HG03469 (cell line): ENCODE measurements at regions not wholly inside any gene's neighbourhood (a gene's known extent, or its start where the extent isn't known, plus 50 kb on each side); places are given as distances from the start of the nearest gene placed in this dataset.
A peak's percentile ranks its signal among the peaks of the same experiment; 100 is the strongest.
"Not testable (repeated sequence)": the region's sequence is repeated elsewhere in the genome, so short reads cannot be mapped to it uniquely, and the experiment has no call there.

Experiments
- ATAC-seq: cut with Tn5 transposase; IDR thresholded peaks from one replicate; pipeline ENCODE4 v1.9.1; 2021; ENCODE audit warnings: mild to moderate bottlenecking, moderate library complexity, moderate number of reproducible peaks; ENCODE audit not compliant: unreplicated experiment

DNA sequence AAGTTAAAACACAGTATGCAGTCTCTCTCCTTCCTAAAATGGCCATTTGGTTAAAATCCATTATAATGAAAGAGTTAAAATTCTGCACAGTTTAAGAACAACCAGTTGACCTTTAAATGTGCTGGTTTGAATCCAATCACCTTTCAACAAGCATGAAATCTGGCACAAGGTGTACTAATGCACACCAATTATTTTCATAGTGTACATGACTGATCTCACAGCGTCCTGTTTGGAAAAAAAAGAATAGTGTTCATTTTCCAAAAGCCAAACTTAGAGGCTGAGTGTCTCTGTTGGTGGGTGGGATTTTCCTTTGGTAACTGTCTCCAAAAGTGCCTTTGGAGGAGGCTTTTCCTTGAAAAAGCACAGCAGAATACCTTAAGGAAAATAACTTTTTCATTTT lies 180.6 kb downstream of the DEPDC1B start:
- no peak for ATAC-seq

DNA sequence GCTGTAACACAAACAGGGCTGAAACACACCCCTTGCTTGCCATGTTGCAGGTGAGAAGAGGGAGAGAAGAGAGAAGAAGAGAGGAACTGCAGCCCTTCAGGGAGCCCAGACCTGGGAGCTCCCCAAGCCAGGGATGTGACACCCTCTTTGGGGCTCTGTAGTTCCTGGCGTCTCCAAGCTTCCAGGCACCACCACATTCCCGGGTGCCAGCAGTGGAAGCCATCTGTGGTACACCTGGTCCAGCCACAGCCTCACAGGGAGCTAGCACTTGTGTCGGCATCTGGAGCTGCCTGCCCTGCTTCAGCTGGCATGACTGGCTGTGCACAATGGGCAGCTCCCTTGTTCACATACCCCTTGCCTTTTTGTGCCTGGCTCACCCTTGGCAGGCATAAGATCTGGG lies 182.1 kb downstream of the DEPDC1B start:
- no peak for ATAC-seq

GRCh38 chr5:60517094-60517694 lies 182.8 kb downstream of the DEPDC1B start:
- no peak for ATAC-seq

GRCh38 chr5:60516688-60517087 lies 183.3 kb downstream of the DEPDC1B start:
- ATAC-seq: no peak

GRCh38 chr5:60514152-60514551 lies 185.8 kb downstream of the DEPDC1B start:
- no peak for ATAC-seq

GRCh38 chr5:60512117-60512516 lies 187.8 kb downstream of the DEPDC1B start:
- no peak for ATAC-seq

DNA sequence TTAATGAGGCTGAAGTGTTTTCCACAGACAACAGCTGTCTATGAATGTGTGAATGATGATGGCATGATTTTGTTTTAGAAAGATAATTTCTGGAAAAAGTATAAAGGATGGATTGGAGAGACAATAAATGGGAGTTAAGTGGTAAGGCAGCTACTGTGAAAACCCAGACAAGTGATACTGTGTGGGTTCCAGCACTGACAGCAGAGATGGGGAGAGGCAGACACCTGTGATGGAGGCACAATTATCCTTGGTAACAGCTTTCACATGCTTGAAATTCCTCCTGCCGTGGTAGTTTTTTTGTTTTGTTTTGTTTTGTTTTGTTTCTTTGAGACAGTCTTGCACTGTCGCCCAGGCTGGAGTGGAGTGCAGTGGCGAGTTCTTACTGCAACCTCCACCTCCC lies 189.3 kb downstream of the DEPDC1B start:
- no peak for ATAC-seq

DNA sequence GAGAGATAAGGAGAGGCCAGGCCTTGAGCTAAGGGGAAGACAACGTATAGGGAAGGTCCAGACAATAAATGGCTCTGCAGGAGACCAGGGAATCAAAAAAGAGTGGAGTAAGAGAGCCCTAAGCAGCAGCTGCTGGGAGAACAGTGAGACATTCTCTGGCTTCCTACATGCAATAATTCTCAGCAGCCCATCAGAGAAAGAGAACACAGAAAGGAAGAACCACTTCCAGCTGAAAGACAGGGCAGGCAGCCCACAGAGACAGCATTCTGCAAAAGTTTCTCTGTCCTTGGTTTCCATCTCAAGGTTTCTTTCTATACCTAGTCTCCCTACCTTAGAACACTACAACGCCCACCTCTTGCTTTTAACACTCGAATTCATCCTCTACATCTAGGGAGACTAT lies 189.9 kb downstream of the DEPDC1B start:
- no peak for ATAC-seq

GRCh38 chr5:60509519-60509918 lies 190.4 kb downstream of the DEPDC1B start:
- ATAC-seq: no peak

DNA sequence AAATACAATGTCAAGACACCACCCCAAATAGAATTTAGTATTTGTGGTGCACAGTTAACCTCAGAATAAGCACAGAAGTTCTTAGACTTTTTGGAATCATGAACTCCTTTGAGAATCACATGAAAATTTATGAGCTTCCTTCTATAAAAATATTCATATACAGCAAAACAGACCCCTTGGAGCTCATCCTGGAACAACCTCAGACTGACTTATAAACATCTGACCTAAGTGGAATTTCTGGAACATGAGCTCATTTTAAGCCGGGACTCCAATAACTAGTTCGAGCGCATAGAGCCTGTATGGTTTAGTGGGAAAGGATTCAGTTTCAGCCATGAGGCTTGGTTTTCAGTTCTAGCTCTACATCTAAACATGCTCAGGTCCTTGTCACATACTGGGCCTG lies 192.3 kb downstream of the DEPDC1B start:
- ATAC-seq: no peak

- no peak for ATAC-seq
Observed at GRCh38 chr5:60505373-60506171, 194.4 kb downstream of the DEPDC1B start.

GRCh38 chr5:60504342-60504741 lies 195.6 kb downstream of the DEPDC1B start:
- peak; percentile 61 for ATAC-seq

GRCh38 chr5:60503771-60504170 lies 196.2 kb downstream of the DEPDC1B start:
- peak; percentile 60 for ATAC-seq

- no peak for ATAC-seq
Observed at GRCh38 chr5:60497706-60498500, 202.1 kb downstream of the DEPDC1B start.

GRCh38 chr5:60495644-60496520 lies 204.1 kb downstream of the DEPDC1B start:
- no peak for ATAC-seq

DNA sequence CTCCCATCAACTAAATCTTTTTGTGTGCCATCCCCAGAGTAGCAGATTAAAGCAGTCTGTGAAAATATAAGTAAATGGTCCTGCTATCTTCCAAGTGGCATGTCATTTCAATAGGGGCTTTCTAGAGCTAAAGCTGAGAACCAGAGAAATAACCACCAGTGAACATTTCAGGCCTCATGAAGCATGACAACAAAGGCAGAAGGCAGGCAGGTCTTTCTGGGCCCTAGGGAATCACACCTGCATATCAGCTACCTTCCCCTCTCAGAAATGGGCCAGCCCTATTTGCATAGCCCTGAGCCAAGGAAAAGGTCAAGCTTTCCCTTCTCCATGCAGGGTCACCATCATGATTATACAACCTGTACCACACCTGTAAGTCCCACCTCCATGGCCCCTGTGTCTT lies 205.3 kb downstream of the DEPDC1B start:
- peak; percentile 85 for ATAC-seq

GRCh38 chr5:60494144-60494543 lies 205.8 kb downstream of the DEPDC1B start:
- ATAC-seq: no peak

DNA sequence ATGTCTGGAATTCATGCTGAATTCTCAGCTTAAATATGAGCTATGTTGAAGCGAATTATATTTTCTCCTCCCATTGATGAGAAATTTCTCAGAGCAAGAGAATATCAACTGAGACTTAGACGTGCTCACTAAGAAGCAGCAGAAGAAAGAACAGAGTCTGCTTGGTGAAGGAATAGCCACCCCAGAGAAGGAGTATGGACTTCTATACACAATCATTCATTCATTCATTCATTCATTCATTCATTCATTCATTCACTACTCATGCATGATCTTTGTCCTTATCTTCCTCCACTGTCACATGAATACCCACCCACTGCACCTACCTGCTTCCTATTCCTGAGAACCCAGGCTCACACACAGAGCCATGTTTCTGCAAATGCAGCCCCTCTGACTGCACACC lies 206.6 kb downstream of the DEPDC1B start:
- ATAC-seq: no peak

GRCh38 chr5:60492958-60493357 lies 207.0 kb downstream of the DEPDC1B start:
- no peak for ATAC-seq

- not testable (repeated sequence) for ATAC-seq
Observed at GRCh38 chr5:60492358-60492757, 207.6 kb downstream of the DEPDC1B start.
